H1 (cell line): ENCODE measurements at regions not wholly inside any gene's neighbourhood (a gene's known extent, or its start where the extent isn't known, plus 50 kb on each side); places are given as distances from the start of the nearest gene placed in this dataset.

Experiments
- CTCF ChIA-PET: fragments of 300-600 bp; sonication (Branson Sonifier 250); formaldehyde crosslinking; loops from one replicate; lab custom pipeline; 2021; ENCODE audit not compliant: partially characterized antibody; lab: Charles Lee
- POLR2A ChIA-PET: fragments of 300-600 bp; sonication (Branson Sonifier 250); formaldehyde crosslinking; loops from one replicate; lab custom pipeline; 2021; ENCODE audit warnings: inconsistent platforms; ENCODE audit not compliant: partially characterized antibody; lab: Charles Lee
- DNase-seq, 2 experiments: peaks; one replicate each; pipeline versions ENCODE4 v3.0.0 to v3.0.0-alpha.2; 2010 to 2022; ENCODE audit warnings: low spot score in 2 of 2, low read depth in 1 of 2, mixed read lengths in 1 of 2
- FAIRE-seq: peaks from 2 replicates; lab custom pipeline; 2011; peaks lifted over from hg19 to GRCh38; lab: Jason Lieb, UNC
- H2AFZ ChIP-seq: 2 replicates; pipeline ENCODE4 v1.8.1; 2012; ENCODE audit warnings: low read length, inconsistent platforms
- H2AK5ac ChIP-seq: 2 replicates; pipeline ENCODE4 v1.6.1; 2013; ENCODE audit warnings: low read depth, low read length
- H2BK120ac ChIP-seq: replicated peaks from 2 replicates; pipeline ENCODE3; 2013; ENCODE audit warnings: low read depth, low read length, inconsistent platforms
- H2BK12ac ChIP-seq: 2 replicates; pipeline ENCODE4 v1.6.1; 2013; ENCODE audit warnings: low read depth, low read length
- H2BK15ac ChIP-seq: 2 replicates; pipeline ENCODE4 v1.6.1; 2013; ENCODE audit warnings: low read length
- H2BK20ac ChIP-seq: 2 replicates; pipeline ENCODE4 v1.6.1; 2013; ENCODE audit warnings: low read length
- H2BK5ac ChIP-seq: 2 replicates; pipeline ENCODE4 v1.6.1; 2013; ENCODE audit warnings: low read depth, low read length
- H3K14ac ChIP-seq: 2 replicates; pipeline ENCODE4 v1.6.1; 2013; ENCODE audit warnings: inconsistent platforms; ENCODE audit not compliant: insufficient read length
- H3K18ac ChIP-seq: 2 replicates; pipeline ENCODE4 v1.6.1; 2013; ENCODE audit warnings: low read length; ENCODE audit errors: extremely low read depth
- H3K23ac ChIP-seq: 2 replicates; pipeline ENCODE4 v1.6.1; 2013; ENCODE audit warnings: inconsistent platforms; ENCODE audit not compliant: insufficient read length
- H3K23me2 ChIP-seq: 2 replicates; pipeline ENCODE4 v1.6.1; 2013; ENCODE audit warnings: low read depth, low read length
- H3K27ac ChIP-seq: 2 replicates; pipeline ENCODE4 v1.6.1; 2011; ENCODE audit warnings: low read depth, low read length, inconsistent platforms
- H3K27me3 ChIP-seq, 4 experiments: replicated peaks in 1 of 4; 1 replicate in 1 of 4; 2 replicates in 3 of 4; pipeline versions ENCODE4 v1.6.1 to v1.8.1; 2011 to 2013; ENCODE audit warnings: low read length in 3 of 4, mild to moderate bottlenecking in 3 of 4, inconsistent platforms in 2 of 4, mixed read lengths in 2 of 4, moderate library complexity in 1 of 4; ENCODE audit not compliant: control insufficient read depth in 3 of 4, insufficient read depth in 3 of 4; ENCODE audit errors: extremely low read depth in 1 of 4
- H3K36me3 ChIP-seq, 4 experiments: 2 replicates each; pipeline versions ENCODE4 v1.6.1 to v1.8.1; 2011 to 2013; ENCODE audit warnings: mild to moderate bottlenecking in 4 of 4, low read length in 3 of 4, moderate library complexity in 2 of 4, control low read depth in 1 of 4, inconsistent platforms in 1 of 4; ENCODE audit not compliant: insufficient read depth in 4 of 4, control insufficient read depth in 2 of 4
- H3K4ac ChIP-seq: replicated peaks from 2 replicates; pipeline ENCODE3; 2013; ENCODE audit warnings: low read length, low read depth, mixed read lengths, inconsistent platforms; ENCODE audit not compliant: insufficient read length
- H3K4me1 ChIP-seq, 4 experiments: replicated peaks in 1 of 4; 1 replicate in 1 of 4; 2 replicates in 3 of 4; pipeline versions ENCODE4 v1.6.1 to v1.8.1; 2011 to 2013; ENCODE audit warnings: low read length in 3 of 4, inconsistent platforms in 2 of 4, mixed read lengths in 1 of 4; ENCODE audit not compliant: insufficient read depth in 4 of 4, control insufficient read depth in 3 of 4
- H3K4me2 ChIP-seq, 2 experiments: 2 replicates each; pipeline versions ENCODE4 v1.6.1 to v1.8.1; 2011 to 2013; ENCODE audit warnings: low read depth in 2 of 2, low read length in 2 of 2, control low read depth in 1 of 2, inconsistent platforms in 1 of 2, mild to moderate bottlenecking in 1 of 2; ENCODE audit not compliant: insufficient read depth in 1 of 2
- H3K4me3 ChIP-seq, 4 experiments: fragments of 200-600, 300-600 bp in 1 of 4; sonication (generic), shearing (Covaris generic), sonication (Bioruptor Twin) in 1 of 4; 2 replicates each; pipeline versions ENCODE4 v1.5.1 to v1.8.1; 2011 to 2016; ENCODE audit warnings: low read length in 4 of 4, low read depth in 3 of 4, control low read depth in 2 of 4, inconsistent platforms in 2 of 4, mild to moderate bottlenecking in 2 of 4, mixed read lengths in 1 of 4, moderate library complexity in 1 of 4; ENCODE audit not compliant: insufficient read depth in 2 of 4; ENCODE audit errors: extremely low read depth in 1 of 4
- H3K56ac ChIP-seq: replicated peaks from 2 replicates; pipeline ENCODE3; 2013; ENCODE audit warnings: low read depth, mild to moderate bottlenecking, mixed read lengths, low read length, inconsistent platforms; ENCODE audit not compliant: insufficient read length
- H3K79me1 ChIP-seq: 2 replicates; pipeline ENCODE4 v1.6.1; 2013; ENCODE audit warnings: low read depth, low read length, control low read depth
- H3K79me2 ChIP-seq, 2 experiments: 2 replicates each; pipeline versions ENCODE4 v1.6.1 to v1.8.1; 2012 to 2013; ENCODE audit warnings: low read length in 2 of 2, mild to moderate bottlenecking in 2 of 2, inconsistent platforms in 1 of 2; ENCODE audit not compliant: insufficient read depth in 2 of 2, control insufficient read depth in 1 of 2
- H3K9ac ChIP-seq, 4 experiments: replicated peaks in 1 of 4; 1 replicate in 1 of 4; 2 replicates in 3 of 4; pipeline versions ENCODE4 v1.6.1 to v1.8.1; 2011 to 2013; ENCODE audit warnings: low read depth in 3 of 4, low read length in 3 of 4, control low read depth in 2 of 4, mild to moderate bottlenecking in 2 of 4, moderate library complexity in 2 of 4, inconsistent platforms in 1 of 4; ENCODE audit errors: extremely low read depth in 1 of 4
- H3K9me3 ChIP-seq, 2 experiments: 2 replicates each; pipeline versions ENCODE4 v1.6.1 to v1.8.1; 2012 to 2013; ENCODE audit warnings: mild to moderate bottlenecking in 2 of 2, moderate library complexity in 2 of 2, control low read depth in 1 of 2, inconsistent platforms in 1 of 2, low read depth in 1 of 2, low read length in 1 of 2, mixed read lengths in 1 of 2; ENCODE audit not compliant: insufficient read depth in 2 of 2
- H4K20me1 ChIP-seq, 2 experiments: replicated peaks in 1 of 2; 2 replicates each; pipeline versions ENCODE3 to v1.8.1; 2011 to 2013; ENCODE audit warnings: inconsistent platforms in 2 of 2, low read length in 2 of 2, mild to moderate bottlenecking in 1 of 2; ENCODE audit not compliant: insufficient read depth in 2 of 2, control insufficient read depth in 1 of 2
- H4K5ac ChIP-seq: 2 replicates; pipeline ENCODE4 v1.6.1; 2013; ENCODE audit warnings: low read length, low read depth, mixed read lengths, inconsistent platforms; ENCODE audit not compliant: insufficient read length
- H4K8ac ChIP-seq: 2 replicates; pipeline ENCODE4 v1.8.0; 2013; ENCODE audit warnings: mild to moderate bottlenecking, moderate library complexity, low read length, inconsistent platforms; ENCODE audit not compliant: insufficient read depth; ENCODE audit errors: extremely low read depth
- H4K91ac ChIP-seq: replicated peaks from 2 replicates; pipeline ENCODE3; 2013; ENCODE audit warnings: low read length, mixed read lengths, inconsistent platforms; ENCODE audit not compliant: insufficient read length
- TF ChIP-seq, protein P1 (sequence below): IDR thresholded peaks from 2 replicates; pipeline ENCODE4 v1.6.1; 2011; ENCODE audit warnings: low read length, improper control_type of control experiment
- TF ChIP-seq, protein P2 (sequence below), 3 experiments: IDR thresholded peaks; 1 replicate in 2 of 3; 2 replicates in 1 of 3; pipeline versions ENCODE4 v1.5.1 to v1.6.1; 2011; ENCODE audit warnings: low read length in 3 of 3, mild to moderate bottlenecking in 3 of 3, inconsistent platforms in 2 of 3, low read depth in 1 of 3, moderate library complexity in 1 of 3; ENCODE audit not compliant: insufficient read depth in 1 of 3; ENCODE audit errors: control extremely low read depth in 1 of 3

GRCh38 chr16:35823342-35823741 lies 2363.9 kb downstream of the TP53TG3F start:
- Histone ChIP-seq H3K9ac (no peak overlapping the region), H2BK5ac (no peak overlapping the region), H2AK5ac (no peak overlapping the region), H3K36me3 (no peaks in the 10 kb centered on the region), H3K4me1 (no peaks in the 10 kb centered on the region), H3K4ac (no peak overlapping the region), H3K56ac (no peak overlapping the region), H2BK120ac (no peak overlapping the region), H2AFZ (no peak overlapping the region), H3K79me2 (no peaks in the 10 kb centered on the region), H3K4me3 (no peak overlapping the region), H3K23me2 (no peaks in the 10 kb centered on the region), H3K4me2 (no peak overlapping the region), H3K27ac (no peak overlapping the region), H2BK12ac (no peak overlapping the region), H4K8ac (no peak overlapping the region), H3K18ac (no peak overlapping the region), H3K14ac (no peak overlapping the region), H3K27me3 (no peaks in the 10 kb centered on the region), H2BK20ac (no peak overlapping the region), H4K5ac (no peak overlapping the region), H3K79me1 (no peaks in the 10 kb centered on the region), H3K9me3 (peaks cover 21 to 22% of the 10 kb centered on the region in 2 experiments), H4K20me1 (no peaks in the 10 kb centered on the region), H4K91ac (no peak overlapping the region), H3K23ac (no peak overlapping the region), H2BK15ac (no peak overlapping the region)
- DNase-seq = no peak
- POLR2A ChIA-PET = no interaction called here
- no peak for FAIRE-seq
- CTCF ChIA-PET = no interaction called here
- TF ChIP-seq, protein P1, sequence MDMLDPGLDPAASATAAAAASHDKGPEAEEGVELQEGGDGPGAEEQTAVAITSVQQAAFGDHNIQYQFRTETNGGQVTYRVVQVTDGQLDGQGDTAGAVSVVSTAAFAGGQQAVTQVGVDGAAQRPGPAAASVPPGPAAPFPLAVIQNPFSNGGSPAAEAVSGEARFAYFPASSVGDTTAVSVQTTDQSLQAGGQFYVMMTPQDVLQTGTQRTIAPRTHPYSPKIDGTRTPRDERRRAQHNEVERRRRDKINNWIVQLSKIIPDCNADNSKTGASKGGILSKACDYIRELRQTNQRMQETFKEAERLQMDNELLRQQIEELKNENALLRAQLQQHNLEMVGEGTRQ = no peak
- TF ChIP-seq, protein P2, sequence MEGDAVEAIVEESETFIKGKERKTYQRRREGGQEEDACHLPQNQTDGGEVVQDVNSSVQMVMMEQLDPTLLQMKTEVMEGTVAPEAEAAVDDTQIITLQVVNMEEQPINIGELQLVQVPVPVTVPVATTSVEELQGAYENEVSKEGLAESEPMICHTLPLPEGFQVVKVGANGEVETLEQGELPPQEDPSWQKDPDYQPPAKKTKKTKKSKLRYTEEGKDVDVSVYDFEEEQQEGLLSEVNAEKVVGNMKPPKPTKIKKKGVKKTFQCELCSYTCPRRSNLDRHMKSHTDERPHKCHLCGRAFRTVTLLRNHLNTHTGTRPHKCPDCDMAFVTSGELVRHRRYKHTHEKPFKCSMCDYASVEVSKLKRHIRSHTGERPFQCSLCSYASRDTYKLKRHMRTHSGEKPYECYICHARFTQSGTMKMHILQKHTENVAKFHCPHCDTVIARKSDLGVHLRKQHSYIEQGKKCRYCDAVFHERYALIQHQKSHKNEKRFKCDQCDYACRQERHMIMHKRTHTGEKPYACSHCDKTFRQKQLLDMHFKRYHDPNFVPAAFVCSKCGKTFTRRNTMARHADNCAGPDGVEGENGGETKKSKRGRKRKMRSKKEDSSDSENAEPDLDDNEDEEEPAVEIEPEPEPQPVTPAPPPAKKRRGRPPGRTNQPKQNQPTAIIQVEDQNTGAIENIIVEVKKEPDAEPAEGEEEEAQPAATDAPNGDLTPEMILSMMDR (IDR thresholded peaks at IDR 0.05; ENCODE audit: control extremely low read depth in 1 of 3, insufficient read depth in 1 of 3, low read depth in 1 of 3, low read length in 3 of 3) = no peak
